ENCODE measurements at regions not wholly inside any gene's neighbourhood (a gene's known extent, or its start where the extent isn't known, plus 50 kb on each side); places are given as distances from the start of the nearest gene placed in this dataset.
"Not testable (repeated sequence)": the region's sequence is repeated elsewhere in the genome, so short reads cannot be mapped to it uniquely, and the experiment has no call there.

GRCh38 chr1:31511848-31512615 is 64.3 kb upstream of the TINAGL1 start:
- intact Hi-C loops (cut with DNase I; ENCODE audit: low total_unique reads): no loop called here
- Histone ChIP-seq H3K4me1 (no peaks in the 10 kb centered on the region), H3K27ac (no peak overlapping the region), H3K4me3 (no peak overlapping the region), H3K9me3 (no peaks in the 10 kb centered on the region), H3K27me3 (no peaks in the 10 kb centered on the region), H3K36me3 (no peaks in the 10 kb centered on the region)
- in situ Hi-C loops (cut with MboI; ENCODE audit: low sequenced_read_pairs in 4 of 4): no loop called here
- DNase-seq (no peak), ATAC-seq (no peak)
- TF ChIP-seq POLR2A (IDR thresholded peaks at IDR 0.05) (no peak), CTCF (IDR thresholded peaks at IDR 0.05 in 4 of 5, conservative IDR thresholded peaks at IDR 0.05 in 1 of 5) (no peak)

- in situ Hi-C loops (cut with MboI; ENCODE audit: low sequenced_read_pairs in 4 of 4): no loop called here
- Histone ChIP-seq H3K27ac (no peak overlapping the region), H3K36me3 (no peaks in the 10 kb centered on the region), H3K4me3 (no peak overlapping the region), H3K27me3 (no peaks in the 10 kb centered on the region), H3K4me1 (no peaks in the 10 kb centered on the region), H3K9me3 (no peaks in the 10 kb centered on the region)
- intact Hi-C loops (cut with DNase I; ENCODE audit: low total_unique reads): no loop called here
- no peak for TF ChIP-seq POLR2A (IDR thresholded peaks at IDR 0.05)
- no peak for ATAC-seq
- no peak for DNase-seq
These were observed 62.2 kb upstream of the TINAGL1 start for GRCh38 chr1:31514117-31514516.

GRCh38 chr1:31515056-31515775 is 61.1 kb upstream of the TINAGL1 start:
- H3K9me3 ChIP-seq: no peaks in the 10 kb centered on the region
- in situ Hi-C loops (cut with MboI; ENCODE audit: low sequenced_read_pairs in 4 of 4) (no loop called here), intact Hi-C loops (cut with DNase I; ENCODE audit: low total_unique reads) (no loop called here)
- H3K4me3 ChIP-seq: no peak overlapping the region
- H3K36me3 ChIP-seq: no peaks in the 10 kb centered on the region
- TF ChIP-seq POLR2A (IDR thresholded peaks at IDR 0.05) (no peak), CTCF (IDR thresholded peaks at IDR 0.05 in 4 of 5, conservative IDR thresholded peaks at IDR 0.05 in 1 of 5) (no peak)
- no peak for ATAC-seq
- no peaks in the 10 kb centered on the region for H3K27me3 ChIP-seq
- no peaks in the 10 kb centered on the region for H3K4me1 ChIP-seq
- no peak overlapping the region for H3K27ac ChIP-seq
- no peak for DNase-seq

- H3K4me1 ChIP-seq: no peaks in the 10 kb centered on the region
- H3K27ac ChIP-seq: no peak overlapping the region
- no peak overlapping the region for H3K4me3 ChIP-seq
- no peaks in the 10 kb centered on the region for H3K9me3 ChIP-seq
- no peaks in the 10 kb centered on the region for H3K36me3 ChIP-seq
- in situ Hi-C loops (cut with MboI; ENCODE audit: low sequenced_read_pairs in 4 of 4): no loop called here
- TF ChIP-seq CTCF (IDR thresholded peaks at IDR 0.05 in 4 of 5, conservative IDR thresholded peaks at IDR 0.05 in 1 of 5) (no peak), POLR2A (IDR thresholded peaks at IDR 0.05) (no peak)
- DNase-seq: no peak
- H3K27me3 ChIP-seq: no peaks in the 10 kb centered on the region
- ATAC-seq: no peak
- intact Hi-C loops (cut with DNase I; ENCODE audit: low total_unique reads): no loop called here
These were observed 60.4 kb upstream of the TINAGL1 start for GRCh38 chr1:31515936-31516335.

GRCh38 chr1:31517301-31517700 is 59.0 kb upstream of the TINAGL1 start:
- in situ Hi-C loops (cut with MboI; ENCODE audit: low sequenced_read_pairs in 4 of 4): no loop called here

GRCh38 chr1:31517986-31518385 is 58.3 kb upstream of the TINAGL1 start:
- H3K4me1 ChIP-seq; H3K27ac ChIP-seq; H3K4me3 ChIP-seq; H3K36me3 ChIP-seq; H3K27me3 ChIP-seq; H3K9me3 ChIP-seq; in situ Hi-C loops (cut with MboI; ENCODE audit: low sequenced_read_pairs in 4 of 4); ATAC-seq; DNase-seq; intact Hi-C loops (cut with DNase I; ENCODE audit: low total_unique reads): not testable (repeated sequence)

More at GRCh38 chr1:31517301-31517700, 59.0 kb upstream of the TINAGL1 start:
- Histone ChIP-seq H3K36me3 (no peaks in the 10 kb centered on the region), H3K27me3 (no peaks in the 10 kb centered on the region), H3K9me3 (no peaks in the 10 kb centered on the region), H3K4me1 (no peaks in the 10 kb centered on the region), H3K4me3 (no peak overlapping the region), H3K27ac (no peak overlapping the region)
- DNase-seq: no peak
- no peak for ATAC-seq
- intact Hi-C loops (cut with DNase I; ENCODE audit: low total_unique reads): no loop called here
- no peak for TF ChIP-seq CTCF (IDR thresholded peaks at IDR 0.05 in 4 of 5, conservative IDR thresholded peaks at IDR 0.05 in 1 of 5)
- no peak for TF ChIP-seq POLR2A (IDR thresholded peaks at IDR 0.05)
